ENCODE measurements at regions not wholly inside any gene's neighbourhood (a gene's known extent, or its start where the extent isn't known, plus 50 kb on each side); places are given as distances from the start of the nearest gene placed in this dataset.

- TF ChIP-seq EZH2 (IDR thresholded peaks at IDR 0.05; ENCODE audit: low read depth, unreplicated experiment), result no peak
- TF ChIP-seq CTCF (conservative IDR thresholded peaks at IDR 0.05; ENCODE audit: low read depth in 2 of 2), result no peak
- TF ChIP-seq REST (IDR thresholded peaks at IDR 0.05; ENCODE audit: unreplicated experiment), result no peak
- no peak for TF ChIP-seq EZH2phosphoT487 (IDR thresholded peaks at IDR 0.05; ENCODE audit: unreplicated experiment)
- TF ChIP-seq NANOG (IDR thresholded peaks at IDR 0.05; ENCODE audit: borderline replicate concordance), result no peak
- no peak for TF ChIP-seq STAT1 (IDR thresholded peaks at IDR 0.05; ENCODE audit: unreplicated experiment)
Measured at GRCh38 chr22:49297286-49297870, 530.3 kb downstream of the BRD1 start (continued).

- Mint-ChIP-seq H3K27me3 (ENCODE audit: insufficient read depth, low read depth, poor library complexity) (peaks cover 15% of the 10 kb centered on the region), H3K27ac (no peak overlapping the region), H3K36me3 (ENCODE audit: low read depth) (peaks cover 10% of the 10 kb centered on the region; the same call in 2 of the 3 replicates), H3K9me3 (peaks cover 12% of the 10 kb centered on the region), H3K4me3 (no peak overlapping the region), H3K4me1 (no peaks in the 10 kb centered on the region)
- Histone ChIP-seq H3K36me3 (ENCODE audit: insufficient read depth) (no peaks in the 10 kb centered on the region), H3K27me3 (ENCODE audit: insufficient read depth) (no peaks in the 10 kb centered on the region), H3K27ac (ENCODE audit: low read depth) (no peak overlapping the region), H3K4me3 (no peak overlapping the region), H3K79me2 (replicated peaks; ENCODE audit: insufficient read depth) (no peaks in the 10 kb centered on the region), H3K9me2 (ENCODE audit: insufficient read depth) (no peaks in the 10 kb centered on the region), H2AFZ (no peak overlapping the region), H3F3A (replicated peaks; ENCODE audit: low read depth) (no peaks in the 10 kb centered on the region), H4K20me1 (replicated peaks; ENCODE audit: insufficient read depth) (no peaks in the 10 kb centered on the region), H3K4me1 (ENCODE audit: insufficient read depth) (no peaks in the 10 kb centered on the region), H3K4me2 (no peak overlapping the region)
- DNase-seq (ENCODE audit: low spot score), result no peak
- ATAC-seq, result no peak
- TF ChIP-seq ZNF331 (CRISPR knock-in tag; IDR thresholded peaks at IDR 0.05; ENCODE audit: low read depth) (no peak), NANOG (IDR thresholded peaks at IDR 0.05; ENCODE audit: borderline replicate concordance) (no peak), POLR2AphosphoS5 (IDR thresholded peaks at IDR 0.05; ENCODE audit: low read depth) (no peak), ETS1 (IDR thresholded peaks at IDR 0.05) (no peak), EZH2phosphoT487 (IDR thresholded peaks at IDR 0.05; ENCODE audit: unreplicated experiment) (no peak), STAT1 (IDR thresholded peaks at IDR 0.05; ENCODE audit: unreplicated experiment) (no peak), JUNB (IDR thresholded peaks at IDR 0.05; ENCODE audit: unreplicated experiment) (no peak), CREB1 (CRISPR knock-in tag; IDR thresholded peaks at IDR 0.05; ENCODE audit: low read depth) (no peak), REST (IDR thresholded peaks at IDR 0.05; ENCODE audit: unreplicated experiment) (no peak)
Measured at GRCh38 chr22:49296561-49296960, 531.1 kb downstream of the BRD1 start.

All from GM23338 (cell line).